A673 (cell line): ENCODE measurements at regions not wholly inside any gene's neighbourhood (a gene's known extent, or its start where the extent isn't known, plus 50 kb on each side); places are given as distances from the start of the nearest gene placed in this dataset.

Experiments used
- BruUV-seq: library from RNA; stranded (reverse); fragments of 400-500 nt; replicated peaks from 2 replicates; lab custom pipeline; 2021; lab: Mats Ljungman, UMichigan
- CTCF ChIA-PET: fragments of 300-600 bp; sonication (Branson Sonifier 250); formaldehyde crosslinking; loops from one replicate; lab custom pipeline; 2022; ENCODE audit warnings: antibody characterized with exemption; lab: Charles Lee
- POLR2A ChIA-PET: fragments of 300-600 bp; sonication (Branson Sonifier 250); formaldehyde crosslinking; loops from one replicate; lab custom pipeline; 2022; ENCODE audit warnings: antibody characterized with exemption; ENCODE audit not compliant: low non-redundant PET; lab: Charles Lee
- DNase-seq: peaks from one replicate; pipeline ENCODE4 v3.0.0-alpha.2; 2015; ENCODE audit warnings: low spot score
- H3K27ac ChIP-seq: fragments of 200-600 bp; sonication (generic); 2 replicates; pipeline ENCODE4 v1.5.1; 2016; ENCODE audit warnings: mixed run types, low read depth, mild to moderate bottlenecking, mixed read lengths, antibody characterized with exemption, low read length; ENCODE audit not compliant: poor library complexity, severe bottlenecking
- H3K27me3 ChIP-seq: fragments of 200-600 bp; sonication (generic); replicated peaks from 2 replicates; pipeline ENCODE4 v1.6.1; 2017; ENCODE audit warnings: mixed run types, low read depth, mild to moderate bottlenecking, mixed read lengths, antibody characterized with exemption, low read length; ENCODE audit not compliant: insufficient read depth, poor library complexity
- H3K36me3 ChIP-seq: fragments of 200-600 bp; sonication (generic); 2 replicates; pipeline ENCODE4 v1.6.1; 2016; ENCODE audit warnings: mixed run types, mild to moderate bottlenecking, mixed read lengths, antibody characterized with exemption, low read length; ENCODE audit not compliant: insufficient read depth, poor library complexity, severe bottlenecking
- H3K4me1 ChIP-seq: fragments of 200-600 bp; sonication (generic); 2 replicates; pipeline ENCODE4 v1.6.1; 2017; ENCODE audit warnings: mixed run types, mild to moderate bottlenecking, mixed read lengths, antibody characterized with exemption, low read length; ENCODE audit not compliant: insufficient read depth, poor library complexity, severe bottlenecking
- H3K4me3 ChIP-seq: fragments of 200-600 bp; sonication (generic); 2 replicates; pipeline ENCODE4 v1.5.1; 2016; ENCODE audit warnings: low read depth, mixed run types, mild to moderate bottlenecking, mixed read lengths, low read length; ENCODE audit not compliant: poor library complexity, severe bottlenecking
- H3K9me3 ChIP-seq: fragments of 200-600 bp; sonication (generic); 2 replicates; pipeline ENCODE4 v1.6.1; 2016; ENCODE audit warnings: mixed run types, low read depth, mild to moderate bottlenecking, mixed read lengths, antibody characterized with exemption, low read length; ENCODE audit not compliant: poor library complexity, severe bottlenecking
- EZH2 ChIP-seq: fragments of 200-600 bp; sonication (generic); IDR thresholded peaks from 2 replicates; pipeline ENCODE4 v1.6.1; 2017; ENCODE audit warnings: borderline replicate concordance, low read depth, mild to moderate bottlenecking, mixed read lengths, antibody characterized with exemption, low read length; ENCODE audit not compliant: poor library complexity, severe bottlenecking
- intact Hi-C: fragments of 100-400 bp; cut with micrococcal nuclease; formaldehyde crosslinking; loops from one replicate; pipeline ENCODE4 v1.10.0; 2022; ENCODE audit not compliant: unreplicated experiment
- TF ChIP-seq, protein P1 (sequence below): fragments of 300-800, 200-600 bp; sonication (generic); conservative IDR thresholded peaks from 2 replicates; pipeline ENCODE4 v1.5.1; 2017; ENCODE audit warnings: low read depth, mild to moderate bottlenecking, antibody characterized with exemption, low read length, moderate library complexity, mixed read lengths

DNA sequence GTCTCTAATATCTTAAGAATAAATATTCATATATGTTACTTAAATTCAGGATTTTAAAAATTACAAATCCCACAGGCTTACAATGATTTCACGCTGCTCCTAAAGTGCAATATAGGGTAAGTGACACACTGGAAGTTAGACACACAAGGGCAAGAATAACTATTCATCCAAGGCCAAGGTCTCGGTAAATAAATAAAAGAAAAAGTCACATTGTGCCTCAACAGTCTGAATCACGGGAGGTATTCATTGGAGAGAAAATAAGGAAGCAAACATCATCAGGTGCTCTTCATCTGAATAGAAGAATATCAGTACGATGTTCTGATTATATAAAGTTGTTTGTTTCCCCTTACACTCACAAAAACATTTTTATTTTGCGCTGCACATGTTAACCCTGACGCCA, 820.2 kb downstream of the TRIB2 start:
- Histone ChIP-seq H3K36me3 (no peaks in the 10 kb centered on the region), H3K27me3 (peaks cover 21% of the 10 kb centered on the region), H3K4me1 (no peaks in the 10 kb centered on the region), H3K4me3 (no peak overlapping the region), H3K9me3 (no peaks in the 10 kb centered on the region), H3K27ac (no peak overlapping the region)
- no TSS peak for BruUV-seq
- DNase-seq, result no peak
- TF ChIP-seq, protein P1, sequence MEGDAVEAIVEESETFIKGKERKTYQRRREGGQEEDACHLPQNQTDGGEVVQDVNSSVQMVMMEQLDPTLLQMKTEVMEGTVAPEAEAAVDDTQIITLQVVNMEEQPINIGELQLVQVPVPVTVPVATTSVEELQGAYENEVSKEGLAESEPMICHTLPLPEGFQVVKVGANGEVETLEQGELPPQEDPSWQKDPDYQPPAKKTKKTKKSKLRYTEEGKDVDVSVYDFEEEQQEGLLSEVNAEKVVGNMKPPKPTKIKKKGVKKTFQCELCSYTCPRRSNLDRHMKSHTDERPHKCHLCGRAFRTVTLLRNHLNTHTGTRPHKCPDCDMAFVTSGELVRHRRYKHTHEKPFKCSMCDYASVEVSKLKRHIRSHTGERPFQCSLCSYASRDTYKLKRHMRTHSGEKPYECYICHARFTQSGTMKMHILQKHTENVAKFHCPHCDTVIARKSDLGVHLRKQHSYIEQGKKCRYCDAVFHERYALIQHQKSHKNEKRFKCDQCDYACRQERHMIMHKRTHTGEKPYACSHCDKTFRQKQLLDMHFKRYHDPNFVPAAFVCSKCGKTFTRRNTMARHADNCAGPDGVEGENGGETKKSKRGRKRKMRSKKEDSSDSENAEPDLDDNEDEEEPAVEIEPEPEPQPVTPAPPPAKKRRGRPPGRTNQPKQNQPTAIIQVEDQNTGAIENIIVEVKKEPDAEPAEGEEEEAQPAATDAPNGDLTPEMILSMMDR, result no peak
- POLR2A ChIA-PET, result no interaction called here
- CTCF ChIA-PET, result no interaction called here
- intact Hi-C loops, result no loop called here

DNA sequence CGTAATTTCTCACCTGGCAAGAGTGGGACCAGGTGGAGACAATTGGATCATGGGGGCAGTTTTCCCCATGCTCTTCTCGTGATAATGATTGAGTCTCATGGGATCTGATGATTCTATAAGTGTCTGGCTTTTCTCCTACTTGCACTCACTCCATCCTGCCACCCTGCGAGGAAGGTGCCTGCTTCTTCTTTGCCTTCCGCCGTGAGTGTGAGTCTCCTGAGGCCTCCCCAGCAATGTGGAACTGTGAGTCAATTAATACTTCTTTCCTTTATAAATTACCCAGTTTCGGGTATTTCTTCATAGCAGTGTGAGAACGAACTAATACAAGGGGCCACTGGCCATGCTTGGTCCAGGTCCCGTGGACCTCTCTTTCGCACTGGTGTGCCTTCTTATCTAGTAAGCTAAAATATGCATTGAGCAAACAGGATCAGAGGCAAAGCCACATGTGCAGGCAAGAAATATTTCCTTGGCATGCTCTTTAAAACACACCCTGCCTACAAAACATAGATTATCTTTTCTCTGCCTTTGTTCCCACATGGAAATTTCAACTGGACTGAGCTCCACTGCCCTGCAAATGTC, 821.1 kb downstream of the TRIB2 start:
- no peaks in the 10 kb centered on the region for H3K36me3 ChIP-seq
- ChIA-PET CTCF (no interaction called here), POLR2A (no interaction called here)
- H3K4me1 ChIP-seq, result no peaks in the 10 kb centered on the region
- intact Hi-C loops, result no loop called here
- no peak for TF ChIP-seq EZH2
- TF ChIP-seq, protein P1, result no peak
- peaks cover 24% of the 10 kb centered on the region for H3K27me3 ChIP-seq
- no peaks in the 10 kb centered on the region for H3K9me3 ChIP-seq
- no peak for DNase-seq
- H3K4me3 ChIP-seq, result no peak overlapping the region
- no peak overlapping the region for H3K27ac ChIP-seq
- BruUV-seq, result no TSS peak

- H3K27ac ChIP-seq, result no peak overlapping the region
- no peaks in the 10 kb centered on the region for H3K9me3 ChIP-seq
- H3K4me1 ChIP-seq, result no peaks in the 10 kb centered on the region
- no peak for TF ChIP-seq EZH2
- TF ChIP-seq, protein P1, result no peak
- BruUV-seq, result no TSS peak
- H3K27me3 ChIP-seq, result peaks cover 24% of the 10 kb centered on the region
- no peak overlapping the region for H3K4me3 ChIP-seq
- no peaks in the 10 kb centered on the region for H3K36me3 ChIP-seq
- DNase-seq, result no peak
- intact Hi-C loops, result no loop called here
- POLR2A ChIA-PET, result no interaction called here
- CTCF ChIA-PET, result no interaction called here
These were observed 822.6 kb downstream of the TRIB2 start for GRCh38 chr2:13539296-13539695.
